ENCODE measurements at regions not wholly inside any gene's neighbourhood (a gene's known extent, or its start where the extent isn't known, plus 50 kb on each side); places are given as distances from the start of the nearest gene placed in this dataset.

DNA sequence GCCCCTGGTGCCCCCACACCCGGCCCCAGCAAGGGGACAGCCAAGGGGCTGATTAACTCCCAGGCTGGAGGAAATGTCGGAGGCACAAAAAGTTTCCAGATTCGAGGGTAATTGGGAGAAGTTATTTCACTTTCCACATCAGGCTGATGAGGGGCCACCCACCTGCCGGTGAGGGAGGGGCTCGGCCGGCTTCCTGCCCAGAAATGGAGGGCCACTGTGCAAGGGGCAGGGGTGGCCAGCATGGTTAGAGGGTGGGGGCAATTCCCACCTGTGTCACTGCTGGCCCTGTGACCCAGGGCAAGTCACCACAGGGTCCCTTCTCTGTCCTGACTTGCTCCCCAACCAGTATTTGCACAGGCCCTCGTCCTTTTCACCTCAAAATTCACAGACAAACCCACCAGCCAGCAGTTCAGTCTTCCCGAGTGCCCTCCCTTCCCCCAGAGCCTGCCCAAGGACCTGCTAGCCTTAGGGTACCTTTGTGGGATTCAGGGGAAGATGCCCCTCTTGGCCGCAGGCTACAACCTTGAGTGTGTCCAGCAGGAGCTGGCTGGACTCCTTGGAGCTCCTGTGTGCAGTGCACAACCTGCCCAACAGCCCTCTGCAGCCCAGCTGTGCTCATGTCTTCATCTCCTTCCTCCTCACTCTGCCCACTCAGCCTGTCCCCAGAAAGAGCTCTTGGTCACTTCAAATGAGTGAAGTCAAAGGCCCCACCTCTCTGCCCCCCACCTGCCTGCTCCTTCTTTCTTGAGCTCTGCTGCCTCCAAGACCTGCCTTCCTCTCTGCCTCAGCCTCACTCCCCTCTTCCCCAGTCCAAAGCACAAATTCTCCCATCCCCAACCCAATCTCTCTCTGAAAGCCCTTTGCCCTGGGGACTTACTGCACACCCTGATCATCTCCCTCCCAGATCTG lies 130.5 kb downstream of the BARX1 start:
- Histone ChIP-seq H3K27ac (ENCODE audit: low read length) (no peak overlapping the region), H3K9me3 (ENCODE audit: control insufficient read depth, insufficient read depth, low read depth, low read length) (no peaks in the 10 kb centered on the region), H3K36me3 (ENCODE audit: control insufficient read depth, insufficient read depth, low read length) (no peaks in the 10 kb centered on the region), H3K4me3 (ENCODE audit: low read depth in 2 of 2, low read length in 2 of 2) (no peak overlapping the region), H3K27me3 (ENCODE audit: control insufficient read depth, insufficient read depth, low read length) (no peaks in the 10 kb centered on the region), H3K4me1 (ENCODE audit: control insufficient read depth, insufficient read depth, low read length) (no peaks in the 10 kb centered on the region)
- no peak for DNase-seq (ENCODE audit: low read depth, low spot score)
- no TSS peak for BruUV-seq (replicated peaks)
- ATAC-seq = no peak
- in situ Hi-C loops (cut with HindIII; ENCODE audit: low pct_unique_long_range_greater_than_20kb, low sequenced_read_pairs) = no loop called here
- ChIA-PET POLR2A (no interaction called here), CTCF (interaction anchor here (0.6 kb wide), 1 partner anchor 178 kb away, joined by 3 read pairs; no protein-coding TSS in a partner anchor)
- intact Hi-C loops (cut with micrococcal nuclease; ENCODE audit: unreplicated experiment) = loop anchor here (5.0 kb wide), 1 partner anchor 138 kb away; no protein-coding TSS in a partner anchor
- TF ChIP-seq REST (IDR thresholded peaks at IDR 0.05; ENCODE audit: insufficient read depth in 1 of 2, low read depth in 2 of 2, low read length in 1 of 2) (no peak), POLR2AphosphoS5 (IDR thresholded peaks at IDR 0.05; ENCODE audit: low read depth, low read length) (no peak), SIN3A (IDR thresholded peaks at IDR 0.05; ENCODE audit: borderline replicate concordance, insufficient read depth, low read depth, low read length) (no peak)

GRCh38 chr9:93823245-93824072 lies 131.7 kb downstream of the BARX1 start:
- intact Hi-C loops (cut with micrococcal nuclease; ENCODE audit: unreplicated experiment) (no loop called here), in situ Hi-C loops (cut with HindIII; ENCODE audit: low pct_unique_long_range_greater_than_20kb, low sequenced_read_pairs) (no loop called here)
- no peaks in the 10 kb centered on the region for H3K4me1 ChIP-seq (ENCODE audit: control insufficient read depth, insufficient read depth, low read length)
- DNase-seq (ENCODE audit: low read depth, low spot score) = no peak
- no peaks in the 10 kb centered on the region for H3K9me3 ChIP-seq (ENCODE audit: control insufficient read depth, insufficient read depth, low read depth, low read length)
- CTCF ChIA-PET = interaction anchor here (0.5 kb wide), 1 partner anchor 92 kb away, joined by 4 read pairs; no protein-coding TSS in a partner anchor
- ATAC-seq = no peak
- H3K36me3 ChIP-seq (ENCODE audit: control insufficient read depth, insufficient read depth, low read length) = no peaks in the 10 kb centered on the region
- BruUV-seq (replicated peaks) = no TSS peak
- H3K4me3 ChIP-seq (ENCODE audit: low read depth in 2 of 2, low read length in 2 of 2) = no peak overlapping the region
- TF ChIP-seq REST (IDR thresholded peaks at IDR 0.05; ENCODE audit: insufficient read depth in 1 of 2, low read depth in 2 of 2, low read length in 1 of 2) (no peak), TCF7L2 (IDR thresholded peaks at IDR 0.05; ENCODE audit: low read depth, low read length) (no peak), SIN3A (IDR thresholded peaks at IDR 0.05; ENCODE audit: borderline replicate concordance, insufficient read depth, low read depth, low read length) (no peak), POLR2AphosphoS5 (IDR thresholded peaks at IDR 0.05; ENCODE audit: low read depth, low read length) (no peak)
- TF ChIP-seq, protein P1, sequence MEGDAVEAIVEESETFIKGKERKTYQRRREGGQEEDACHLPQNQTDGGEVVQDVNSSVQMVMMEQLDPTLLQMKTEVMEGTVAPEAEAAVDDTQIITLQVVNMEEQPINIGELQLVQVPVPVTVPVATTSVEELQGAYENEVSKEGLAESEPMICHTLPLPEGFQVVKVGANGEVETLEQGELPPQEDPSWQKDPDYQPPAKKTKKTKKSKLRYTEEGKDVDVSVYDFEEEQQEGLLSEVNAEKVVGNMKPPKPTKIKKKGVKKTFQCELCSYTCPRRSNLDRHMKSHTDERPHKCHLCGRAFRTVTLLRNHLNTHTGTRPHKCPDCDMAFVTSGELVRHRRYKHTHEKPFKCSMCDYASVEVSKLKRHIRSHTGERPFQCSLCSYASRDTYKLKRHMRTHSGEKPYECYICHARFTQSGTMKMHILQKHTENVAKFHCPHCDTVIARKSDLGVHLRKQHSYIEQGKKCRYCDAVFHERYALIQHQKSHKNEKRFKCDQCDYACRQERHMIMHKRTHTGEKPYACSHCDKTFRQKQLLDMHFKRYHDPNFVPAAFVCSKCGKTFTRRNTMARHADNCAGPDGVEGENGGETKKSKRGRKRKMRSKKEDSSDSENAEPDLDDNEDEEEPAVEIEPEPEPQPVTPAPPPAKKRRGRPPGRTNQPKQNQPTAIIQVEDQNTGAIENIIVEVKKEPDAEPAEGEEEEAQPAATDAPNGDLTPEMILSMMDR (IDR thresholded peaks at IDR 0.05) = no peak
- POLR2A ChIA-PET = interaction anchor here (0.7 kb wide), 1 partner anchor 249 kb away, joined by 16 read pairs; no protein-coding TSS in a partner anchor
- H3K27me3 ChIP-seq (ENCODE audit: control insufficient read depth, insufficient read depth, low read length) = peaks cover 2% of the 10 kb centered on the region; the same call in 1 of the 2 replicates
- H3K27ac ChIP-seq (ENCODE audit: low read length) = no peak overlapping the region

All from Panc1 (cell line).